Epithelial cell of proximal tubule (primary cell): ENCODE measurements at regions not wholly inside any gene's neighbourhood (a gene's known extent, or its start where the extent isn't known, plus 50 kb on each side); places are given as distances from the start of the nearest gene placed in this dataset.

Experiments used
- DNase-seq: peaks from one replicate; pipeline ENCODE4 v3.0.0-alpha.2; 2011; ENCODE audit warnings: low read depth
- H3K4me3 ChIP-seq: 2 replicates; pipeline ENCODE4 v1.5.1; 2011; ENCODE audit warnings: low read depth, mild to moderate bottlenecking, low read length
- CTCF ChIP-seq: conservative IDR thresholded peaks from 2 replicates; pipeline ENCODE4 v1.5.1; 2012; ENCODE audit warnings: low read depth, mild to moderate bottlenecking, low read length

- TF ChIP-seq CTCF = no peak
- peak; percentile 20 for DNase-seq
- no peak overlapping the region for H3K4me3 ChIP-seq
Observed at GRCh38 chr7:118449797-118450567, 225.5 kb downstream of the ANKRD7 start.

GRCh38 chr7:118452128-118452527, 227.6 kb downstream of the ANKRD7 start:
- no peak for TF ChIP-seq CTCF
- DNase-seq = peak; percentile 59
- H3K4me3 ChIP-seq = no peak overlapping the region

- H3K4me3 ChIP-seq = no peak overlapping the region
- no peak for TF ChIP-seq CTCF
- DNase-seq = no peak
Observed at GRCh38 chr7:118467381-118467780, 242.9 kb downstream of the ANKRD7 start.

- no peak for DNase-seq
Observed at GRCh38 chr7:118472581-118472980, 248.1 kb downstream of the ANKRD7 start.

GRCh38 chr7:118473271-118473670, 248.8 kb downstream of the ANKRD7 start:
- H3K4me3 ChIP-seq = no peak overlapping the region
- TF ChIP-seq CTCF = no peak
- no peak for DNase-seq

More at GRCh38 chr7:118472581-118472980, 248.1 kb downstream of the ANKRD7 start:
- H3K4me3 ChIP-seq = no peak overlapping the region
- TF ChIP-seq CTCF = no peak

GRCh38 chr7:118476036-118476435, 251.5 kb downstream of the ANKRD7 start:
- no peak for TF ChIP-seq CTCF
- H3K4me3 ChIP-seq = no peak overlapping the region
- no peak for DNase-seq

GRCh38 chr7:118477036-118477435, 252.5 kb downstream of the ANKRD7 start:
- no peak overlapping the region for H3K4me3 ChIP-seq
- no peak for DNase-seq
- TF ChIP-seq CTCF = no peak
